Loucy (cell line): ENCODE measurements at regions not wholly inside any gene's neighbourhood (a gene's known extent, or its start where the extent isn't known, plus 50 kb on each side); places are given as distances from the start of the nearest gene placed in this dataset.

Source experiments
- EZH2phosphoT487 ChIP-seq: fragments of 200-600 bp; IDR thresholded peaks from 2 replicates; pipeline ENCODE4 v1.6.1; 2018; ENCODE audit warnings: antibody characterized with exemption, mild to moderate bottlenecking, moderate library complexity, borderline replicate concordance
- TF ChIP-seq, protein P1 (sequence below): fragments of 200-600 bp; sonication (generic); conservative IDR thresholded peaks from 2 replicates; pipeline ENCODE4 v1.5.1; 2014; ENCODE audit warnings: mild to moderate bottlenecking, antibody characterized with exemption, low read length

DNA sequence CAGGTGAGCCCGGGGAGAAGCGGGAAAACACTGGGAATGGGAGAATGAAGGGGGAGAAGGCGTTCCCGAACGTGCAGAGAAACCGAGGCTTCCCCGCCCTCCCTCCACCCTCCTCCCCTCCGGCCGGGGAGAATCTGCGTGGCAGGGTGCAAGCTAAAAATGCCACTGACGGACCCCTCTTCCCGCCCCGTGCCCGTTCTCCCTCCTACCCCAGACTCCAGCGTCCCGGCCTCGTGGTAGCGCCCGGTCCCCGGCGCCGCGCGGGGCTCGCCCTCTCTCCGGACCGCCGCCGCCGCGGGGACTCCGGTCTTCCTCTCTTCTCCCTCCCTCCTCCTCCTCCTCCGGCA, 81.6 kb upstream of the AK4 start:
- TF ChIP-seq, protein P1, sequence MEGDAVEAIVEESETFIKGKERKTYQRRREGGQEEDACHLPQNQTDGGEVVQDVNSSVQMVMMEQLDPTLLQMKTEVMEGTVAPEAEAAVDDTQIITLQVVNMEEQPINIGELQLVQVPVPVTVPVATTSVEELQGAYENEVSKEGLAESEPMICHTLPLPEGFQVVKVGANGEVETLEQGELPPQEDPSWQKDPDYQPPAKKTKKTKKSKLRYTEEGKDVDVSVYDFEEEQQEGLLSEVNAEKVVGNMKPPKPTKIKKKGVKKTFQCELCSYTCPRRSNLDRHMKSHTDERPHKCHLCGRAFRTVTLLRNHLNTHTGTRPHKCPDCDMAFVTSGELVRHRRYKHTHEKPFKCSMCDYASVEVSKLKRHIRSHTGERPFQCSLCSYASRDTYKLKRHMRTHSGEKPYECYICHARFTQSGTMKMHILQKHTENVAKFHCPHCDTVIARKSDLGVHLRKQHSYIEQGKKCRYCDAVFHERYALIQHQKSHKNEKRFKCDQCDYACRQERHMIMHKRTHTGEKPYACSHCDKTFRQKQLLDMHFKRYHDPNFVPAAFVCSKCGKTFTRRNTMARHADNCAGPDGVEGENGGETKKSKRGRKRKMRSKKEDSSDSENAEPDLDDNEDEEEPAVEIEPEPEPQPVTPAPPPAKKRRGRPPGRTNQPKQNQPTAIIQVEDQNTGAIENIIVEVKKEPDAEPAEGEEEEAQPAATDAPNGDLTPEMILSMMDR, result no peak
- TF ChIP-seq EZH2phosphoT487, result no peak
